Progenitor cell of endocrine pancreas (in vitro differentiated cells): ENCODE measurements at regions not wholly inside any gene's neighbourhood (a gene's known extent, or its start where the extent isn't known, plus 50 kb on each side); places are given as distances from the start of the nearest gene placed in this dataset.
A peak's percentile ranks its signal among the peaks of the same experiment; 100 is the strongest.

ENCODE experiments used
- DNase-seq: peaks from one replicate; pipeline ENCODE4 v3.0.0; 2021; ENCODE audit warnings: low spot score; ENCODE audit not compliant: unreplicated experiment
- H3K27ac Mint-ChIP-seq: 2 replicates; pipeline ENCODE4 v1.8.0; 2021; ENCODE audit warnings: mild to moderate bottlenecking, moderate library complexity, mixed read lengths
- H3K27me3 Mint-ChIP-seq: 2 replicates; pipeline ENCODE4 v1.8.0; 2021; ENCODE audit warnings: mixed read lengths
- H3K36me3 Mint-ChIP-seq: 2 replicates; pipeline ENCODE4 v1.8.0; 2022; ENCODE audit warnings: mixed read lengths; ENCODE audit not compliant: insufficient read depth
- H3K4me1 Mint-ChIP-seq: 2 replicates; pipeline ENCODE4 v1.8.0; 2021; ENCODE audit warnings: low read depth, mixed read lengths
- H3K4me3 Mint-ChIP-seq: 2 replicates; pipeline ENCODE4 v1.8.0; 2021; ENCODE audit warnings: low read depth, mild to moderate bottlenecking, moderate library complexity, mixed read lengths
- H3K9me3 Mint-ChIP-seq: 2 replicates; pipeline ENCODE4 v1.8.0; 2021; ENCODE audit warnings: low read depth, mixed read lengths
- TF ChIP-seq, protein P1 (sequence below): fragments of 200-600 bp; sonication (generic); IDR thresholded peaks from one replicate; pipeline ENCODE4 v1.5.0; 2021; ENCODE audit warnings: antibody characterized with exemption, mild to moderate bottlenecking; ENCODE audit not compliant: unreplicated experiment

DNA sequence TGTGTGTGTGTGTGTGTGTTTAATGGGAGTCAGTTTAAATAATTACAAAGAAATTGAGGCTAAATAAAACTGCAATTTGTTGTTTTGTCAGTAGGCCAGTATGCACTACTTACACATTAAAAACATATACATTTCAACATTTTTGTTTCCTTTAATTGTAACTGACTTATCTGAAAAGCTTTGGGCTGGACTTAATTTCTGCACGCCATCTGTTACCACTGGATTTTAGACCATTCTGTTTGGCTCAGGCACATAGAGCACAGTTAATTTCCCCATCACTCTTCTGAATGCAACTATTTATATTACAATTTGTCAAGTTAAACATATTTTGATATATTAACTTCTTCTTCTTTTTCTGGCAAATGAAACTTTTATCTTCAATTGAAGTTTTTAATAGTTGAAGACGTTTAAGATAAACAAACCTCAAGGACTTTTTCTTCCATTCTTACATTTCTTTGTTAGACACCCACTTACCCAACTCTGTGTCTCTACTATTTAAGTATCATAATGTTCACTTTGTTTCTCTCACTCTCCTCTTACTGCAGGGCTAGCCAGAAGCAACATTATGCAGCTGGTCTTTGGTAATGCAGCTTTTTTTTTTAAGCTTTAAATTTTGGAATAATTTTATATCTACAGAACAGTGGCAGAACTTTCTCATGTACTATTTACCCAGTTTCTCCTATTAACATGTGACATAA, 253.4 kb upstream of the ANKH start:
- H3K36me3 Mint-ChIP-seq, result no peaks in the 10 kb centered on the region
- no peaks in the 10 kb centered on the region for H3K27me3 Mint-ChIP-seq
- DNase-seq, result no peak
- TF ChIP-seq, protein P1, sequence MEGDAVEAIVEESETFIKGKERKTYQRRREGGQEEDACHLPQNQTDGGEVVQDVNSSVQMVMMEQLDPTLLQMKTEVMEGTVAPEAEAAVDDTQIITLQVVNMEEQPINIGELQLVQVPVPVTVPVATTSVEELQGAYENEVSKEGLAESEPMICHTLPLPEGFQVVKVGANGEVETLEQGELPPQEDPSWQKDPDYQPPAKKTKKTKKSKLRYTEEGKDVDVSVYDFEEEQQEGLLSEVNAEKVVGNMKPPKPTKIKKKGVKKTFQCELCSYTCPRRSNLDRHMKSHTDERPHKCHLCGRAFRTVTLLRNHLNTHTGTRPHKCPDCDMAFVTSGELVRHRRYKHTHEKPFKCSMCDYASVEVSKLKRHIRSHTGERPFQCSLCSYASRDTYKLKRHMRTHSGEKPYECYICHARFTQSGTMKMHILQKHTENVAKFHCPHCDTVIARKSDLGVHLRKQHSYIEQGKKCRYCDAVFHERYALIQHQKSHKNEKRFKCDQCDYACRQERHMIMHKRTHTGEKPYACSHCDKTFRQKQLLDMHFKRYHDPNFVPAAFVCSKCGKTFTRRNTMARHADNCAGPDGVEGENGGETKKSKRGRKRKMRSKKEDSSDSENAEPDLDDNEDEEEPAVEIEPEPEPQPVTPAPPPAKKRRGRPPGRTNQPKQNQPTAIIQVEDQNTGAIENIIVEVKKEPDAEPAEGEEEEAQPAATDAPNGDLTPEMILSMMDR, result no peak
- no peak overlapping the region for H3K27ac Mint-ChIP-seq
- H3K4me3 Mint-ChIP-seq, result no peak overlapping the region
- peaks cover 25% of the 10 kb centered on the region for H3K9me3 Mint-ChIP-seq
- H3K4me1 Mint-ChIP-seq, result no peaks in the 10 kb centered on the region

DNA sequence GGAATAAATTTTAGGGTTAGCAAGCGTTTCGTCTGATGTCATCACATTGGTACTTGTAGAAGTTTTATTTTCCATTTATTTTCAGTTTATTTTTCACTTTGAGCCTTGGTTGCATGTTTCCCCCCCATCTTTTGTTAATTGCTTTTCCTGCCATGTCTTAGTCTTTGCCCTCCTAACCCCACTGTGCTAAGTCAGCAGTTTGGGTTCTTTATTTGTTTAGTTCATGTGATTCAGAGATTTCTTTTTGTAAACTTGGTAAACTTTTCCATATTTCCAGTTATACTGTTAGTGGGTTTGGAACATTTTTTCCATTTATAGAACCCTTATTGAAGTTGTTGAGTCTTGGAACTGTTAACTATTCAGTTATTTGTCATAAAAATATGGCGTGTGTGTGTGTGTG, 252.9 kb upstream of the ANKH start:
- DNase-seq, result no peak
- TF ChIP-seq, protein P1, result no peak
- Mint-ChIP-seq H3K27ac (peak overlapping the region; percentile 15), H3K4me1 (no peaks in the 10 kb centered on the region), H3K27me3 (no peaks in the 10 kb centered on the region), H3K36me3 (no peaks in the 10 kb centered on the region), H3K9me3 (peaks cover 21% of the 10 kb centered on the region), H3K4me3 (no peak overlapping the region)

DNA sequence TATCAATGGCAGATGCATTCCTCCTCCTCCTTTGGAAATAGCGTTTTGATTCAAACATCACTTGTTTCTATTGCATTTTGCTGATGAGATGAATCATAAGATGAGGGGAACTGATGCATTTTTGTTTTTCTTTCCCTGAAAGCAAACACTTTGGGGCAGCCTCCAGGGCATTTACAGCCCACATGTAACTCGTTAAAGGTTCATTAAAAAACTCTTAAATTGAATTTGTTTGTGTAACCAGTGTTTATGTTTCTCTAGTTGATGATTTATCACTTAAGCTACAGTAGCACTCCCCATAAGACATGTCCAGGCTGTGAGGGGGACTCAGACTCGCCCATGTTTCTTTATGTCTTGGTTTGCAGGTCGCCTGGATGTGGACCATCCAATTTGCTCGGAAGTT, 246.1 kb upstream of the ANKH start:
- Mint-ChIP-seq H3K9me3 (peaks cover 12% of the 10 kb centered on the region), H3K27me3 (no peaks in the 10 kb centered on the region), H3K4me3 (no peak overlapping the region), H3K27ac (no peak overlapping the region), H3K36me3 (no peaks in the 10 kb centered on the region), H3K4me1 (no peaks in the 10 kb centered on the region)
- TF ChIP-seq, protein P1, result no peak
- DNase-seq, result no peak

DNA sequence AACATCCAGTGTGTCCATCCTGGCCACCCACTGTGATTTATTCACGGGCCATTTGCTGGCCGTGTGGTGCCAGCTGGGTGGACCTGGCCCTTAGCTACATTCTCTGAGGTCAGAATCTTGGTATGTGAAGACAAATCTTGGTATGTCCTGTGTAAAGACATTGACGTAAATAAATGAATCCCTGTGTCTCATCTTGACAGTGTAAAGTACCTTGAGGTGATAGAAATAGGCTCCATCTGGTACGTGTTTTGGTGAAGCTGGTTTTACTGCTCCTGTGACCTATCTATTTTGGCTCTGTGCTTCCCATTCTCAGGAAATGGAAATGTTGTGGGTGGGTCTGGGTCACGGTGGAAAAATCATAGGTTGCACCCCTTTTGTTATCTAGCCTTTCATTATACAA, 245.4 kb upstream of the ANKH start:
- H3K9me3 Mint-ChIP-seq, result peaks cover 11% of the 10 kb centered on the region
- no peaks in the 10 kb centered on the region for H3K36me3 Mint-ChIP-seq
- H3K27ac Mint-ChIP-seq, result no peak overlapping the region
- no peaks in the 10 kb centered on the region for H3K4me1 Mint-ChIP-seq
- no peak overlapping the region for H3K4me3 Mint-ChIP-seq
- TF ChIP-seq, protein P1, result no peak
- H3K27me3 Mint-ChIP-seq, result no peaks in the 10 kb centered on the region
- no peak for DNase-seq

DNA sequence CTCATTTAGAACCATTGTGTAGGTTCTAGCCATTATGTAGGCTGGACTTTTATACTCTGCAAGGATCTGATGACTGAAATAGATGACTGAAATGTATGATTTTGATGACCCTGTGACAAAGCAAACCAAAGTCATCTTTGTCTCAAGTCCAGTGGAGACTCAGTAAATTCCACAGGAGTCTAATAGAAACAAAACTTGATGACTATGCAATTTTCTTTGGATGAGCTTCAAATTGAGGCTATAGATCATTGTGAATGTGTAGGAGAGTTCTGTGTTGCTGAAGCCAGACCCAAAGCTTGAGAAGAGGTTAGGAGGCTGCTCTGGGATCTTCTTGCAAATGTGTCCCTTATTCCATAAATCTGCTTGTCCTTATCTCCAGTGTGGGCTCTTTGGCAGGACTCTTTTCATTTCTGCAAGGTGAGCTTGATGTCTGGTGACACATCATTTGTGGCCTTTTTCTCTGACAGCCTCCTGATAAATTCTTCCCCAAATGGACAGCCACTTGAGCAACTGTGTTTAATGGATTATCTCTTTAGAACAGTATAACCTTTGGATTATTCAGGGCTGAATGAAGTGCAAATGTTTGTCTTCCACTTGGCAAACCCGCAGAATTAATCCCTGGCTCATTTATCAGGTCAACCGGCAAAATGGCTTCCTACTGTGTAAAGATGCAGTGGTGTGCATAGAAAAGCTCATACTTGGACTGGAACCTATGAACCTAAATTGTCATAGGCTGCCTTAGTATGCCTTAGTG, 235.1 kb upstream of the ANKH start:
- no peak overlapping the region for H3K27ac Mint-ChIP-seq
- peaks cover 6% of the 10 kb centered on the region for H3K27me3 Mint-ChIP-seq
- H3K9me3 Mint-ChIP-seq, result no peaks in the 10 kb centered on the region
- no peak for DNase-seq
- no peaks in the 10 kb centered on the region for H3K4me1 Mint-ChIP-seq
- TF ChIP-seq, protein P1, result no peak
- H3K36me3 Mint-ChIP-seq, result no peaks in the 10 kb centered on the region
- no peak overlapping the region for H3K4me3 Mint-ChIP-seq
